ENCODE measurements at regions not wholly inside any gene's neighbourhood (a gene's known extent, or its start where the extent isn't known, plus 50 kb on each side); places are given as distances from the start of the nearest gene placed in this dataset.
"Not testable (repeated sequence)": the region's sequence is repeated elsewhere in the genome, so short reads cannot be mapped to it uniquely, and the experiment has no call there.

DNA sequence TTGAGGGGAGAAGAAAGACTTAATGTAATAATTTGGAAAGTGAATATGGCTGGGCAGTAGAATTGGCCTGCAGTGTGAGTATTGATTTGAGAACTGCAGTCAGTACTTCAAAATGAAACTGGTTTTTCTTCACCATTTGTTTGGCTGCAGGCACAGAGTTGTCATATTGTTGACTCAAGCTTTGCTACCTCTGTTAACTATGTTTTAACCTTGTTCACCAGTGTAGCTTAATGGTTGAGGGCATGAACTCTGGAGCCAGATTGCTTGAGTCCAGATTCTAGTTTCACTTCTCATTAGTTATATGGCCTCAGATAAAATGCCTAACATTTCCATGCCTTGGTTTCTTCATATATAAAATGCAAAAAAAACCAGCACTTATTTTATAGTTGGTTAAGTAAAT, 64.1 kb downstream of the CFAP44 start:
- TF ChIP-seq CTCF (IDR thresholded peaks at IDR 0.05; ENCODE audit: low read depth, low read length) = no peak
- DNase-seq (ENCODE audit: low read depth in 2 of 2) = no peak
- no peak overlapping the region for H3K4me3 ChIP-seq (replicated peaks in 1 of 2; ENCODE audit: low read depth in 2 of 2, low read length in 2 of 2)

DNA sequence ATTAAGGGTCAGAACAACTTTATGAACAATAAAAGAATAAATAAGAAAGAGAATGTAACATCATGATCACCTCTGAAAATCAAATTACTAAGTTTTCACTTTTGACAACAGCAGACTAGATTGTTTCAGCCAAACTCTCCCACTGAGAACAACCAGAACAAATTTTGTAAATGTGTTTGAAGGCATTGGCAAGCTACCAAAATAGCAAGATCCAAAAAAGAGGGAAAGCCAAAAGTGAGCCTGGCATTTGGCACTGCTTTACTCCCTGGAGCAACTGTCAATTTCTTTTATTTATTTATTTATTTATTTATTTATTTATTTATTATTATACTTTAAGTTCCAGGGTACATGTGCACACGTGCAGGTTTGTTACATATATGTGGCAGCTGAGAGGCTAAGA, 67.2 kb downstream of the CFAP44 start:
- no peak for TF ChIP-seq CTCF (IDR thresholded peaks at IDR 0.05; ENCODE audit: low read depth, low read length)
- no peak for DNase-seq (ENCODE audit: low read depth in 2 of 2)

DNA sequence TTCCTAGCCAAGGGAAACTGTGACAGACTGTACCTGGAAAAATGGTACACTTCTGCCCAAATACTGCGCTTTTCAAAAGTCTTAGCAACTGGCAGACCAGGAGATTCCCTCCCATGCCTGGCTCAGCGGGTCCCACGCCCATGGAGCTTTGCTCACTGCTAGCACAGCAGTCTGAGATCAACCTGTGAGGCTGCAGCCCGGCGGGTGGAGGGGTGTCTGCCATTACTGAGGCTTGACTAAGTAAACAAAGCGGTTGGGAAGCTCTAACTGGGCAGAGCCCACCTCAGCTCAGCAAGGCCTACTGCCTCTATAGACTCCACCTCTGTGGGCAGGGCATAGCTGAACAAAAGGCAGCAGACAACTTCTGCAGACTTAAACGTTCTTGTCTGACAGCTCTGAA, 74.5 kb downstream of the CFAP44 start:
- DNase-seq (ENCODE audit: low read depth in 2 of 2); H3K4me3 ChIP-seq (replicated peaks in 1 of 2; ENCODE audit: low read depth in 2 of 2, low read length in 2 of 2): not testable (repeated sequence)

More for the DNA sequence above, 67.2 kb downstream of the CFAP44 start:
- no peak overlapping the region for H3K4me3 ChIP-seq (replicated peaks in 1 of 2; ENCODE audit: low read depth in 2 of 2, low read length in 2 of 2)

- not testable (repeated sequence) for H3K4me3 ChIP-seq (replicated peaks in 1 of 2; ENCODE audit: low read depth in 2 of 2, low read length in 2 of 2); DNase-seq (ENCODE audit: low read depth in 2 of 2)
Observed at GRCh38 chr3:113355340-113355739, 86.0 kb downstream of the CFAP44 start.

GRCh38 chr3:113354307-113354706, 87.0 kb downstream of the CFAP44 start:
- H3K4me3 ChIP-seq (replicated peaks in 1 of 2; ENCODE audit: low read depth in 2 of 2, low read length in 2 of 2) = no peak overlapping the region
- peak in 1 of 2 donors; percentile 55 for DNase-seq (ENCODE audit: low read depth in 2 of 2)
- no peak for TF ChIP-seq CTCF (IDR thresholded peaks at IDR 0.05; ENCODE audit: low read depth, low read length)

- no peak for TF ChIP-seq CTCF (IDR thresholded peaks at IDR 0.05; ENCODE audit: low read depth, low read length)
Observed at GRCh38 chr3:113353678-113354077, 87.6 kb downstream of the CFAP44 start.

GRCh38 chr3:113340785-113341184, 100.5 kb downstream of the CFAP44 start:
- H3K4me3 ChIP-seq (replicated peaks in 1 of 2; ENCODE audit: low read depth in 2 of 2, low read length in 2 of 2) = no peak overlapping the region
- TF ChIP-seq CTCF (IDR thresholded peaks at IDR 0.05; ENCODE audit: low read depth, low read length) = no peak
- DNase-seq (ENCODE audit: low read depth in 2 of 2) = no peak

More at GRCh38 chr3:113353678-113354077, 87.6 kb downstream of the CFAP44 start:
- no peak overlapping the region for H3K4me3 ChIP-seq (replicated peaks in 1 of 2; ENCODE audit: low read depth in 2 of 2, low read length in 2 of 2)
- DNase-seq (ENCODE audit: low read depth in 2 of 2) = no peak

DNA sequence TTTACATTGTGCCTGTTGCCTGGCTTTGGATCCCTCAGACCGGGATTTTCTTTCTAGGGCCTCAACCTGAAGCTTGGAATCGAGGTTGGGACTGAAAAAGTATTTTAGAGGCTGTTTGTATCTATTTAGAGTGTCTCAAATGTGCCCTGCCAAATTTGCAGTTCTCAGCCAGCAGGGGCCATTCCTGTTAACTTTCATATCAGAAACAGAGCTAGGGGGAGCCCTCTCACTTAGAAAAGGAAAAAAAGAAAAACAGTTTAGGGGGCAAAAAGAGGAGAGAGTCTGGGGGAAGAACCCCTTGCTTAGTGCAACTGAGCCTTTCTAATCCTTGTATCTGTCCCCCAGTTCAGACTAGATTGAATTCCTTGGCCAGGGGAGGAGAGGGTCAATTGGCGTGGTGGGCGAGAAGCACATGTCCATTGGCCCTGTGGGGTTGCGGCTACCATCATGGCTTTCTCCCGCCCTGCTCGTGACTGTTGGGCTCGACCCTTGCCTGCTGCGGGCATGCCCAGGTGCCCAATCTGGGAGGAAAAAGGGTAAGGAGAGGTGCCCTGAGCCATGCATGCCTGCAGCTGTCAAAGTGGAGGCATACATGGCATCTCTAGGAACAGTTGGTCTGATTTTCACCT, 101.6 kb downstream of the CFAP44 start:
- DNase-seq (ENCODE audit: low read depth in 2 of 2) = no peak
- TF ChIP-seq CTCF (IDR thresholded peaks at IDR 0.05; ENCODE audit: low read depth, low read length) = no peak
- no peak overlapping the region for H3K4me3 ChIP-seq (replicated peaks in 1 of 2; ENCODE audit: low read depth in 2 of 2, low read length in 2 of 2)
